Adrenal gland (tissue), 9 donors: ENCODE measurements at regions not wholly inside any gene's neighbourhood (a gene's known extent, or its start where the extent isn't known, plus 50 kb on each side); places are given as distances from the start of the nearest gene placed in this dataset.

Experiments used
- DNase-seq, 7 donors: peaks; one replicate each; pipeline ENCODE4 v3.0.0-alpha.2; 2019 to 2020
- H3K27ac ChIP-seq, 5 donors: fragments of 200-600 bp; sonication (generic) in 4 of 5; 1 replicate in 3 of 5; 2 replicates in 2 of 5; pipeline versions ENCODE4 v1.5.1 to v1.8.0; 2016 to 2020; ENCODE audit warnings: mild to moderate bottlenecking in 1 of 5
- H3K27me3 ChIP-seq: fragments of 200-600 bp; 2 replicates; pipeline ENCODE4 v1.8.0; 2021
- H3K36me3 ChIP-seq, 2 donors: fragments of 200-600 bp; replicated peaks in 1 of 2; 1 replicate in 1 of 2; 2 replicates in 1 of 2; pipeline versions ENCODE4 v1.5.1 to v1.8.0; 2018 to 2022
- H3K4me1 ChIP-seq, 2 donors: fragments of 200-600 bp; replicated peaks in 1 of 2; 1 replicate in 1 of 2; 2 replicates in 1 of 2; pipeline versions ENCODE4 v1.5.1 to v1.8.0; 2018 to 2021
- H3K4me3 ChIP-seq, 4 donors: fragments of 200-600 bp; sonication (generic) in 3 of 4; one replicate each; pipeline ENCODE4 v1.5.1; 2016 to 2018
- H3K9me3 ChIP-seq, 3 donors: fragments of 200-600 bp; sonication (generic) in 1 of 3; replicated peaks in 1 of 3; 1 replicate in 2 of 3; 2 replicates in 1 of 3; pipeline versions ENCODE4 v1.5.1 to v1.8.0; 2016 to 2021
- POLR2A ChIP-seq, 2 donors: fragments of 450-650 bp; IDR thresholded peaks; one replicate each; pipeline ENCODE4 v1.6.1; 2017; ENCODE audit warnings: antibody characterized with exemption in 2 of 2, mild to moderate bottlenecking in 2 of 2, moderate library complexity in 1 of 2
- WGBS, 4 donors: extraction: QIAGEN DNeasy Blood & Tissue Kit in 2 of 4; methylation state at CpG; one replicate each; pipeline versions ENCODE4 v1.1.5 to v1.1.7; 2013 to 2017; 5-methylcytosine and 5-hydroxymethylcytosine counted together
- intact Hi-C, 2 donors: fragments of 100-400 bp; cut with DNase I; formaldehyde crosslinking; loops; one replicate each; pipeline versions ENCODE4 v1.14.1 to v1.15.0; 2022 to 2023
- TF ChIP-seq, protein P1 (sequence below), 6 experiments: fragments of 450-650 bp in 4 of 6; fragments of 200-600 bp in 2 of 6; sonication (generic) in 1 of 6; IDR thresholded peaks; 1 replicate in 5 of 6; 2 replicates in 1 of 6; pipeline versions ENCODE4 v1.5.1 to v1.8.0; 2016 to 2021; ENCODE audit warnings: antibody characterized with exemption in 6 of 6, mild to moderate bottlenecking in 2 of 6, moderate library complexity in 1 of 6
- donor health status: healthy with polysubstance abuse.
- donor health status: Bipolar disorder and iron deficiency.
- donor health status: DM: yes; HTN: yes; CAD: no.
- donor health status: DM: no; HTN: no; CAD: no.
- donor health status: DM: no; HTN: no; CAD: no.

DNA sequence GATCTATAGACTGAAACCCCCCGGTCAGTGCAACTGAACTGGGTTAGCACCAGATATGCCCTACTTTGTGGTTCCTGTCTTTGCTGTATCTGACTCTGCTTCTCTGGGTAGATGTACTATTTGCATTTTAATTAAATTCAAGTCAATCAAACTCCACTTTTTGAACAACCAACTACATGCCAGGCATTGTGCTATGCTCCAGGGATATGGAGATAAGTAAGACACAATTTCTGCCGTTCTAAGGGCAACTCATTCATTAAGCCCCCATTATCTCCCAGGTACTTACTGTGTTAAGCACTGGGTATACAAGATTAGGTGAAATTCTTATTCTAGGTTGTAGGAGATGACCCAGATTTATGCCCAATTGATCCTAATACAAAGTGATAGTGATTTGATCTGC, 62.7 kb upstream of the JDP2 start:
- DNase-seq, result no peak
- Histone ChIP-seq H3K9me3 (no peaks in the 10 kb centered on the region), H3K4me3 (no peak overlapping the region), H3K27ac (no peak overlapping the region), H3K36me3 (no peaks in the 10 kb centered on the region), H3K4me1 (peaks cover 0 to 23% of the 10 kb centered on the region in 2 donors), H3K27me3 (no peaks in the 10 kb centered on the region)
- no peak for TF ChIP-seq POLR2A (IDR thresholded peaks at IDR 0.05)
- TF ChIP-seq, protein P1, sequence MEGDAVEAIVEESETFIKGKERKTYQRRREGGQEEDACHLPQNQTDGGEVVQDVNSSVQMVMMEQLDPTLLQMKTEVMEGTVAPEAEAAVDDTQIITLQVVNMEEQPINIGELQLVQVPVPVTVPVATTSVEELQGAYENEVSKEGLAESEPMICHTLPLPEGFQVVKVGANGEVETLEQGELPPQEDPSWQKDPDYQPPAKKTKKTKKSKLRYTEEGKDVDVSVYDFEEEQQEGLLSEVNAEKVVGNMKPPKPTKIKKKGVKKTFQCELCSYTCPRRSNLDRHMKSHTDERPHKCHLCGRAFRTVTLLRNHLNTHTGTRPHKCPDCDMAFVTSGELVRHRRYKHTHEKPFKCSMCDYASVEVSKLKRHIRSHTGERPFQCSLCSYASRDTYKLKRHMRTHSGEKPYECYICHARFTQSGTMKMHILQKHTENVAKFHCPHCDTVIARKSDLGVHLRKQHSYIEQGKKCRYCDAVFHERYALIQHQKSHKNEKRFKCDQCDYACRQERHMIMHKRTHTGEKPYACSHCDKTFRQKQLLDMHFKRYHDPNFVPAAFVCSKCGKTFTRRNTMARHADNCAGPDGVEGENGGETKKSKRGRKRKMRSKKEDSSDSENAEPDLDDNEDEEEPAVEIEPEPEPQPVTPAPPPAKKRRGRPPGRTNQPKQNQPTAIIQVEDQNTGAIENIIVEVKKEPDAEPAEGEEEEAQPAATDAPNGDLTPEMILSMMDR (IDR thresholded peaks at IDR 0.05), result no peak
- intact Hi-C loops, result no loop called here
- WGBS, 4 donors, result 76 to 93% (median 80%) methylated on average over 2 of the region's 2 CpGs

DNA sequence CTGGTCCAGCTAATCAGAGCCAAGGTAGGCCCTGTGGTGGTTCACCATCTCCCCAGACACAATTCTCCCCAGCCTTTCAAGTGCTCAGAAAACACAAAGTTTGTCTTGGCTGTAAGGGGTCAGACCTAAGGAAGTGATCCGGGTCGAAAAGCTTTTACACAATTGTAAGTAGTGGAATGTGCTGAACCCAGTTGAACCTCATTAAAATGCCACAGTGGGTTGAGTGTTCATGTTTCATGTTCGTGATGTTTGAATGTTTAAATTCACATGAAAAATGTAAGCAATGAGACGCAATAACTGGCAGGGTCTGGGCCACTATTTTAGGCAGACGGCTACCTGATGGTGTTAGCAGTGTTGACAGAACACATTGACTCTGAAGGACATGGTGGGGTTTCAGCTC, 60.9 kb upstream of the JDP2 start:
- no peaks in the 10 kb centered on the region for H3K27me3 ChIP-seq
- H3K4me1 ChIP-seq, result peaks cover 0 to 23% of the 10 kb centered on the region in 2 donors
- intact Hi-C loops, result no loop called here
- no peaks in the 10 kb centered on the region for H3K9me3 ChIP-seq
- no peak for DNase-seq
- no peak overlapping the region for H3K4me3 ChIP-seq
- H3K36me3 ChIP-seq, result no peaks in the 10 kb centered on the region
- no peak for TF ChIP-seq POLR2A (IDR thresholded peaks at IDR 0.05)
- TF ChIP-seq, protein P1 (IDR thresholded peaks at IDR 0.05), result no peak
- H3K27ac ChIP-seq, result no peak overlapping the region
- 56 to 87% (median 78%) methylated on average over 5 of the region's 5 CpGs for WGBS, 4 donors

DNA sequence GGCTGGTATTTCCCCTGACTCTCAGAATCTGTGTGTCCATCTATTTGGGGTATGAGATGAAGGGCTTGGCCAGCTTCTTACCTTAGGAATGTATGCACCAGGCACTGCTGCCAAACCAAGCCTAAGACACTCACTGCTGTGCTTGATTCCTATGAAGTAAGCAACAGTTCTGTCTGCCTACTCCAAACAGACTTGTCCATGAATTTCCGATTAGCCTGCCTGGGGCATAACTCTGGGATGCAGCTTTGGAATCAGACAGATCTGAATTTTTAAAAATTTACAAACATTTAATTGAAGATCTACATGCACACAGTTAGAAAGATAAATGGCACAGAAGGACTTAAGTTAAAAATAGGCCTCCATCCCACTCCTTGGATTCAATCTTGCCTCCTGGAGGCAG, 59.5 kb upstream of the JDP2 start:
- TF ChIP-seq, protein P1 (IDR thresholded peaks at IDR 0.05), result no peak
- TF ChIP-seq POLR2A (IDR thresholded peaks at IDR 0.05), result no peak
- 86 to 97% (median 91%) methylated on average over 1 of the region's 1 CpG for WGBS, 4 donors
- H3K27ac ChIP-seq, result no peak overlapping the region
- H3K9me3 ChIP-seq, result no peaks in the 10 kb centered on the region
- no peak for DNase-seq
- H3K27me3 ChIP-seq, result no peaks in the 10 kb centered on the region
- H3K4me3 ChIP-seq, result no peak overlapping the region
- intact Hi-C loops, result no loop called here
- peaks cover 0 to 23% of the 10 kb centered on the region in 2 donors for H3K4me1 ChIP-seq
- H3K36me3 ChIP-seq, result no peaks in the 10 kb centered on the region

GRCh38 chr14:75369506-75369905, 58.3 kb upstream of the JDP2 start:
- Histone ChIP-seq H3K27ac (no peak overlapping the region), H3K4me1 (peaks cover 0 to 16% of the 10 kb centered on the region in 2 donors), H3K36me3 (no peaks in the 10 kb centered on the region), H3K4me3 (no peak overlapping the region), H3K9me3 (no peaks in the 10 kb centered on the region), H3K27me3 (no peaks in the 10 kb centered on the region)
- peak in 5 of 7 donors; percentile 29 to 40 (median 39) for DNase-seq
- WGBS, 4 donors, result 33 to 67% (median 55%) methylated on average over 1 of the region's 1 CpG
- TF ChIP-seq, protein P1 (IDR thresholded peaks at IDR 0.05), result no peak
- no peak for TF ChIP-seq POLR2A (IDR thresholded peaks at IDR 0.05)
- intact Hi-C loops, result no loop called here
